ENCODE measurements at regions not wholly inside any gene's neighbourhood (a gene's known extent, or its start where the extent isn't known, plus 50 kb on each side); places are given as distances from the start of the nearest gene placed in this dataset.

DNA sequence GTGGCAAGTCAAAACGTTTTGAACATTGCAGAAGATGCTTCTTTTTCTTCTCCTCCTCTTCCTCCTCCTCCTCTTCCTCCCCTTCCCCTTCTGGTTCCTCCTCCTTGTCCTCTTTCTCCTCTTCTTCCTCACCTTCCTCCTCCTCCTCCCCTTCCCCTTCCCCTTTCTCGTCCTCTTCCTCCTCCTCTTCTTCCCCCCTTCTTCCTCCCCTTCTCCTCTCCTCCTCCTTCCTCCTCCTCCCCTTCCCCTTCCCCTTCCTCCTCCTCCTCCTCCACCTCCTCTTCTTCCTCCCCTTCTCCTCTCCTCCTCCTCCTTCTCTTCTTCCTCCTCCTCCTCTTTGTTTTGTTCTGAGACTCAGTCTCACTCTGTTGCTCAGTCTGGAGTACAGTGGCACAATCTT is 167.0 kb upstream of the SV2C start:
- Histone ChIP-seq H3K9me3 (replicated peaks in 1 of 2; ENCODE audit: control insufficient read depth in 1 of 2, insufficient read depth in 1 of 2, low read length in 2 of 2) (peaks cover 0 to 5% of the 10 kb centered on the region in 2 donors), H3K4me2 (replicated peaks; ENCODE audit: extremely low read depth, low read length, poor library complexity, severe bottlenecking) (no peak overlapping the region), H2AFZ (ENCODE audit: insufficient read depth, low read depth, low read length, poor library complexity, severe bottlenecking) (no peak overlapping the region), H3K79me2 (ENCODE audit: insufficient read depth, low read length) (no peaks in the 10 kb centered on the region), H3K36me3 (replicated peaks in 1 of 2; ENCODE audit: control insufficient read depth in 1 of 2, insufficient read depth in 2 of 2, low read length in 2 of 2) (no peaks in the 10 kb centered on the region), H3K27ac (ENCODE audit: low read depth in 1 of 2, low read length in 2 of 2) (no peak overlapping the region), H3K9ac (ENCODE audit: insufficient read depth, low read length, poor library complexity, severe bottlenecking) (no peak overlapping the region), H4K20me1 (ENCODE audit: insufficient read depth, low read length) (no peaks in the 10 kb centered on the region), H3K27me3 (ENCODE audit: control insufficient read depth in 2 of 2, insufficient read depth in 2 of 2, low read length in 2 of 2) (peaks cover 0 to 4% of the 10 kb centered on the region in 2 donors), H3K4me1 (ENCODE audit: control insufficient read depth in 1 of 2, insufficient read depth in 2 of 2, low read length in 2 of 2) (no peaks in the 10 kb centered on the region), H3K4me3 (replicated peaks in 1 of 3; ENCODE audit: low read depth in 2 of 3, low read length in 3 of 3) (no peak overlapping the region)
- 15% methylated on average over 2 of the region's 2 CpGs for WGBS (ENCODE audit: insufficient coverage)
- Mint-ChIP-seq H3K4me3 (no peak overlapping the region), H3K27ac (no peak overlapping the region), H3K9me3 (peaks cover 0 to 10% (median 5%) of the 10 kb centered on the region in 7 donors), H3K27me3 (ENCODE audit: low read depth in 3 of 3) (peaks cover 8 to 12% (median 9%) of the 10 kb centered on the region in 3 donors), H3K4me1 (no peaks in the 10 kb centered on the region), H3K36me3 (no peaks in the 10 kb centered on the region)
- DNase-seq, result no peak
- TF ChIP-seq, protein P1, sequence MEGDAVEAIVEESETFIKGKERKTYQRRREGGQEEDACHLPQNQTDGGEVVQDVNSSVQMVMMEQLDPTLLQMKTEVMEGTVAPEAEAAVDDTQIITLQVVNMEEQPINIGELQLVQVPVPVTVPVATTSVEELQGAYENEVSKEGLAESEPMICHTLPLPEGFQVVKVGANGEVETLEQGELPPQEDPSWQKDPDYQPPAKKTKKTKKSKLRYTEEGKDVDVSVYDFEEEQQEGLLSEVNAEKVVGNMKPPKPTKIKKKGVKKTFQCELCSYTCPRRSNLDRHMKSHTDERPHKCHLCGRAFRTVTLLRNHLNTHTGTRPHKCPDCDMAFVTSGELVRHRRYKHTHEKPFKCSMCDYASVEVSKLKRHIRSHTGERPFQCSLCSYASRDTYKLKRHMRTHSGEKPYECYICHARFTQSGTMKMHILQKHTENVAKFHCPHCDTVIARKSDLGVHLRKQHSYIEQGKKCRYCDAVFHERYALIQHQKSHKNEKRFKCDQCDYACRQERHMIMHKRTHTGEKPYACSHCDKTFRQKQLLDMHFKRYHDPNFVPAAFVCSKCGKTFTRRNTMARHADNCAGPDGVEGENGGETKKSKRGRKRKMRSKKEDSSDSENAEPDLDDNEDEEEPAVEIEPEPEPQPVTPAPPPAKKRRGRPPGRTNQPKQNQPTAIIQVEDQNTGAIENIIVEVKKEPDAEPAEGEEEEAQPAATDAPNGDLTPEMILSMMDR (IDR thresholded peaks at IDR 0.05), result no peak
- intact Hi-C loops (cut with micrococcal nuclease), result no loop called here

DNA sequence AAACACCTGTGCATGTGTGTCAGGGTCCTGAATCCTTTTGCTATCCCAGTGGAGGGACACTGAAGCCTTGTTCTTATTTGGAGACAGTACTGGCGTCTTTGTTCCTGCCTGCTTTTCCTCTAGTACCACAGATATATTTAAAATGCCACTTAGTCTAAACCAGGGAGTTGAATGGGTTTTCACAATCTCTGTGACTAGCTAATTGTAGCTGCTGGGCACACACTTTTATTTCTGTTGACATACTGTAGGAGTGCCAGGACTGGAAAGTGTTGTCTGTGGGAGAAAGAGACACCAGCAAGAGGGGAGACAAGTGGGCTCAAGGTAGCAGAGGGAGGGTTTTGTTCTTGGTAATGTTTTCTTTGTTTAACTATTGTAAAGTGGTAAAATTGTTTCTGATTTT is 174.0 kb upstream of the SV2C start:
- H3K4me2 ChIP-seq (replicated peaks; ENCODE audit: extremely low read depth, low read length, poor library complexity, severe bottlenecking), result no peak overlapping the region
- intact Hi-C loops (cut with micrococcal nuclease), result no loop called here
- peaks cover 8 to 13% (median 11%) of the 10 kb centered on the region in 3 donors for H3K27me3 Mint-ChIP-seq (ENCODE audit: low read depth in 3 of 3)

More for the DNA sequence above, 174.0 kb upstream of the SV2C start:
- H3K9me3 ChIP-seq (replicated peaks in 1 of 2; ENCODE audit: control insufficient read depth in 1 of 2, insufficient read depth in 1 of 2, low read length in 2 of 2), result peaks cover 0 to 5% of the 10 kb centered on the region in 2 donors
- no peak for DNase-seq
- Mint-ChIP-seq H3K27ac (no peak overlapping the region), H3K4me3 (no peak overlapping the region), H3K9me3 (peaks cover 0 to 9% (median 6%) of the 10 kb centered on the region in 7 donors), H3K36me3 (no peaks in the 10 kb centered on the region), H3K4me1 (no peaks in the 10 kb centered on the region)
- H3K36me3 ChIP-seq (replicated peaks in 1 of 2; ENCODE audit: control insufficient read depth in 1 of 2, insufficient read depth in 2 of 2, low read length in 2 of 2), result no peaks in the 10 kb centered on the region
- no peak overlapping the region for H3K4me3 ChIP-seq (replicated peaks in 1 of 3; ENCODE audit: low read depth in 2 of 3, low read length in 3 of 3)
- no peak overlapping the region for H2AFZ ChIP-seq (ENCODE audit: insufficient read depth, low read depth, low read length, poor library complexity, severe bottlenecking)
- H3K27ac ChIP-seq (ENCODE audit: low read depth in 1 of 2, low read length in 2 of 2), result no peak overlapping the region
- WGBS (ENCODE audit: insufficient coverage), result no CpG with 5 or more reads among the region's 1 CpG
- H4K20me1 ChIP-seq (ENCODE audit: insufficient read depth, low read length), result no peaks in the 10 kb centered on the region
- no peaks in the 10 kb centered on the region for H3K79me2 ChIP-seq (ENCODE audit: insufficient read depth, low read length)
- no peaks in the 10 kb centered on the region for H3K4me1 ChIP-seq (ENCODE audit: control insufficient read depth in 1 of 2, insufficient read depth in 2 of 2, low read length in 2 of 2)
- H3K9ac ChIP-seq (ENCODE audit: insufficient read depth, low read length, poor library complexity, severe bottlenecking), result no peak overlapping the region
- no peaks in the 10 kb centered on the region for H3K27me3 ChIP-seq (ENCODE audit: control insufficient read depth in 2 of 2, insufficient read depth in 2 of 2, low read length in 2 of 2)
- TF ChIP-seq, protein P1 (IDR thresholded peaks at IDR 0.05), result no peak
